Colonic mucosa (tissue), 4 donors: ENCODE measurements at regions not wholly inside any gene's neighbourhood (a gene's known extent, or its start where the extent isn't known, plus 50 kb on each side); places are given as distances from the start of the nearest gene placed in this dataset.

ENCODE experiments used
- DNase-seq: peaks from one replicate; pipeline ENCODE4 v3.0.0-alpha.2; 2020
- H3K27ac ChIP-seq: fragments of 200-600 bp; one replicate; pipeline ENCODE4 v1.8.0; 2021
- H3K27me3 ChIP-seq: fragments of 200-600 bp; one replicate; pipeline ENCODE4 v1.8.0; 2021
- H3K36me3 ChIP-seq: fragments of 200-600 bp; one replicate; pipeline ENCODE4 v1.8.0; 2021
- H3K4me1 ChIP-seq: fragments of 200-600 bp; one replicate; pipeline ENCODE4 v1.8.0; 2021; ENCODE audit warnings: mild to moderate bottlenecking
- H3K4me3 ChIP-seq: fragments of 200-600 bp; one replicate; pipeline ENCODE4 v1.8.0; 2021
- H3K9ac ChIP-seq, 2 donors: one replicate each; pipeline ENCODE4 v1.7.0; 2013; ENCODE audit warnings: control low read depth in 2 of 2, low read depth in 2 of 2, low read length in 2 of 2
- H3K9me3 ChIP-seq: fragments of 200-600 bp; one replicate; pipeline ENCODE4 v1.8.0; 2021
- CTCF ChIP-seq: fragments of 200-600 bp; IDR thresholded peaks from one replicate; pipeline ENCODE4 v1.8.0; 2022; ENCODE audit warnings: antibody characterized with exemption, mild to moderate bottlenecking
- intact Hi-C: fragments of 100-400 bp; cut with DNase I; formaldehyde crosslinking; loops from one replicate; pipeline ENCODE4 v1.14.1; 2022
- donor health status: healthy.
- donor health status: DM: no; HTN: no; CAD: no.
- donor health status: DM: no; HTN: no; CAD: no.

GRCh38 chr1:80472145-80472544 lies 1328.6 kb upstream of the ADGRL2 start:
- H3K27me3 ChIP-seq: no peaks in the 10 kb centered on the region
- TF ChIP-seq CTCF: no peak
- H3K27ac ChIP-seq: no peak overlapping the region
- H3K36me3 ChIP-seq: no peaks in the 10 kb centered on the region
- no peaks in the 10 kb centered on the region for H3K9me3 ChIP-seq
- no peak for DNase-seq
- no peak overlapping the region for H3K9ac ChIP-seq
- no peak overlapping the region for H3K4me3 ChIP-seq
- intact Hi-C loops: no loop called here
- no peaks in the 10 kb centered on the region for H3K4me1 ChIP-seq

- no peaks in the 10 kb centered on the region for H3K27me3 ChIP-seq
- intact Hi-C loops: no loop called here
- TF ChIP-seq CTCF: no peak
- H3K9ac ChIP-seq: no peak overlapping the region
- H3K4me1 ChIP-seq: no peaks in the 10 kb centered on the region
- H3K27ac ChIP-seq: no peak overlapping the region
- no peak for DNase-seq
- H3K36me3 ChIP-seq: no peaks in the 10 kb centered on the region
- H3K9me3 ChIP-seq: no peaks in the 10 kb centered on the region
- no peak overlapping the region for H3K4me3 ChIP-seq
Measured at GRCh38 chr1:80468356-80468755, 1332.4 kb upstream of the ADGRL2 start.

GRCh38 chr1:80462006-80462405 lies 1338.7 kb upstream of the ADGRL2 start:
- no peak for DNase-seq
- Histone ChIP-seq H3K4me1 (no peaks in the 10 kb centered on the region), H3K27me3 (no peaks in the 10 kb centered on the region), H3K9me3 (no peaks in the 10 kb centered on the region), H3K4me3 (no peak overlapping the region), H3K9ac (no peak overlapping the region), H3K36me3 (no peaks in the 10 kb centered on the region), H3K27ac (no peak overlapping the region)
- intact Hi-C loops: no loop called here
- TF ChIP-seq CTCF: no peak

- intact Hi-C loops: no loop called here
- no peak for TF ChIP-seq CTCF
- Histone ChIP-seq H3K27ac (no peak overlapping the region), H3K4me1 (no peaks in the 10 kb centered on the region), H3K4me3 (no peak overlapping the region), H3K9ac (no peak overlapping the region), H3K9me3 (no peaks in the 10 kb centered on the region), H3K27me3 (no peaks in the 10 kb centered on the region), H3K36me3 (no peaks in the 10 kb centered on the region)
- DNase-seq: no peak
Measured at GRCh38 chr1:80457409-80457808, 1343.3 kb upstream of the ADGRL2 start.

GRCh38 chr1:80453775-80454174 lies 1347.0 kb upstream of the ADGRL2 start:
- DNase-seq: no peak

More at GRCh38 chr1:80453775-80454174, 1347.0 kb upstream of the ADGRL2 start:
- no peaks in the 10 kb centered on the region for H3K4me1 ChIP-seq
- no peaks in the 10 kb centered on the region for H3K27me3 ChIP-seq
- H3K9ac ChIP-seq: no peak overlapping the region
- no peaks in the 10 kb centered on the region for H3K36me3 ChIP-seq
- H3K9me3 ChIP-seq: no peaks in the 10 kb centered on the region
- no peak for TF ChIP-seq CTCF
- no peak overlapping the region for H3K27ac ChIP-seq
- H3K4me3 ChIP-seq: no peak overlapping the region
- intact Hi-C loops: no loop called here
